Activated naive CD8-positive, alpha-beta T cell treated with anti-CD3 and anti-CD28 coated beads for 36 hours (primary cell): ENCODE measurements at regions not wholly inside any gene's neighbourhood (a gene's known extent, or its start where the extent isn't known, plus 50 kb on each side); places are given as distances from the start of the nearest gene placed in this dataset.

Experiments used
- DNase-seq: peaks from one replicate; pipeline ENCODE4 v3.0.0; 2021
- H3K27ac Mint-ChIP-seq: one replicate; pipeline ENCODE4 v1.8.0; 2022; ENCODE audit warnings: mild to moderate bottlenecking, moderate library complexity, mixed read lengths
- H3K27me3 Mint-ChIP-seq: one replicate; pipeline ENCODE4 v1.8.0; 2022; ENCODE audit warnings: mild to moderate bottlenecking, mixed read lengths
- H3K36me3 Mint-ChIP-seq: one replicate; pipeline ENCODE4 v1.8.0; 2021; ENCODE audit warnings: mild to moderate bottlenecking, mixed read lengths
- H3K4me1 Mint-ChIP-seq: one replicate; pipeline ENCODE4 v1.8.0; 2021; ENCODE audit warnings: mixed read lengths
- H3K4me3 Mint-ChIP-seq: one replicate; pipeline ENCODE4 v1.8.0; 2022; ENCODE audit warnings: mild to moderate bottlenecking, moderate library complexity, mixed read lengths
- H3K9me3 Mint-ChIP-seq: one replicate; pipeline ENCODE4 v1.8.0; 2022; ENCODE audit warnings: mixed read lengths

- Mint-ChIP-seq H3K27ac (no peak overlapping the region), H3K4me3 (no peak overlapping the region), H3K27me3 (no peaks in the 10 kb centered on the region), H3K9me3 (peaks cover 2% of the 10 kb centered on the region), H3K36me3 (no peaks in the 10 kb centered on the region), H3K4me1 (no peaks in the 10 kb centered on the region)
- DNase-seq: no peak
Observed at GRCh38 chr4:126733301-126733700, 899.5 kb upstream of the INTU start.

GRCh38 chr4:126734465-126734864, 898.3 kb upstream of the INTU start:
- no peak for DNase-seq
- no peaks in the 10 kb centered on the region for H3K4me1 Mint-ChIP-seq
- H3K27me3 Mint-ChIP-seq: no peaks in the 10 kb centered on the region
- H3K27ac Mint-ChIP-seq: no peak overlapping the region
- peaks cover 2% of the 10 kb centered on the region for H3K9me3 Mint-ChIP-seq
- no peak overlapping the region for H3K4me3 Mint-ChIP-seq
- H3K36me3 Mint-ChIP-seq: no peaks in the 10 kb centered on the region

DNA sequence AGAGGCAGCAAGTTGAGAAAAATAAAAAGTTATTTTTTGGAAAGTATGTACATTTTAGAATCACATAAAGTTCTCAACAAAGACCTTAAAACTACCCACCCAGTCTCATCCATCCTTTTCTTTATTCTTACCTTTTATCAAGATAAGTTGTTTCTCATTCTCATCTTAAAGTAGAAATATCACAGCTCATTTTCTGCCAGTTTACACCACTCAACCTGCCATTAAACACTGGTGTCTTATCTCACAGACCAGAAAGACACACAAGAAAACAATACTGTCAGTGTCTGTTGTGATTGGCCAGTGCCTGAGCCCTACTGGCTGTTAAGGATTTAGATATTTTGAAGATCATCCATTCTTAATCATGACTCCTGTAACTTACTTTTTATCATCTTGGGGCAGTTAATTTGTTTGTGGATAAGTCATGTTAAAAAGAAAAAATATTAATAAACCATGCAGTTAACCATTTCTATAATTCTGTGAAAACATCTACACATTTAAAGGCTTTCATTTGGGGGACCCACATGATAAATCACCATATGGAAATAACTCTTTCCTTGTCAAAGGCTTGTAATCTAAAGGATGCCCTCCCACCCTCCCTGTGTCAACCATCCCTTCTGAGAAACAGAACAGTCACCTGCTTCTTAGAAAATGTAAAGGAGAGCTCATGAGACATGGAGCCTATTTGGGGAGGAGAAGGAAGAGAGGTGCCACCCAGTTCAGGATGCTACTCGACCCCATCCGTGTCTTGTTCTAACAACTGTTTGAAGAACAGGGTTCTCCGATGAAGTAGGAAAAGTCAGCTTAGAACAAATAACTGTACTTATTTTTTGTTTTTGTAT, 897.2 kb upstream of the INTU start:
- no peak overlapping the region for H3K4me3 Mint-ChIP-seq
- no peaks in the 10 kb centered on the region for H3K27me3 Mint-ChIP-seq
- no peak for DNase-seq
- H3K9me3 Mint-ChIP-seq: peaks cover 2% of the 10 kb centered on the region
- H3K27ac Mint-ChIP-seq: no peak overlapping the region
- H3K36me3 Mint-ChIP-seq: no peaks in the 10 kb centered on the region
- H3K4me1 Mint-ChIP-seq: no peaks in the 10 kb centered on the region

- Mint-ChIP-seq H3K9me3 (peaks cover under 1% of the 10 kb centered on the region), H3K27me3 (no peaks in the 10 kb centered on the region), H3K4me1 (no peaks in the 10 kb centered on the region), H3K4me3 (no peak overlapping the region), H3K27ac (no peak overlapping the region), H3K36me3 (no peaks in the 10 kb centered on the region)
- DNase-seq: no peak
Observed at GRCh38 chr4:126736133-126736518, 896.6 kb upstream of the INTU start.

DNA sequence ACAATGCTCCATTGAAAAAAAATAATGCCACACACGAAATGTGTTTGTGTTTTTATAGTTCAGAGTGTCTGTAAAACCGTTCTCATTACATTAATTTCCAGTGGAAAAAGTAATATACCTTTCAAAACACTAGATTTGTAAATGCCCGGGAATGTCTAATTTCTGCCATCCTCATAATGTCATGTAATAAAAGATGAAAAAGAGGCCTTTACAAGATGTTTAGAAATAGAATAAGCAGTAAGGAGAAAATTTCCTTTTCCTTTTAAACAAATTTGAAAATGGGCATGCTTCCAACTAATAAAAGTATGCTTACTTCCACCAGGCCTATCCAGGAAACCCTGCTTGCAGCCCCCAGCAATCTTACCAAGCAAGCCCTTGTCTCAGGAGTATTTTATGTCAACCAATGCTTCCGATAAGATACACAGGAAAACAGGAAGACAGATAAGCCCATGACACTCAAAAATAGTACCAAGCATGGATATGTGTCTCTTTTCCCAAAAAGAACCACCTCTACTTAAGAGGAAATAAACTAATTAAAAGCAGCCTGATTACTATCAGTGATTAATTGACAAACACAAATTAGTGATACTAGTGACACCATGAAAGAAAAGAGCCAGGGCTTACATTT, 894.7 kb upstream of the INTU start:
- no peaks in the 10 kb centered on the region for H3K27me3 Mint-ChIP-seq
- no peak overlapping the region for H3K27ac Mint-ChIP-seq
- no peak overlapping the region for H3K4me3 Mint-ChIP-seq
- H3K4me1 Mint-ChIP-seq: no peaks in the 10 kb centered on the region
- DNase-seq: no peak
- no peaks in the 10 kb centered on the region for H3K36me3 Mint-ChIP-seq
- no peaks in the 10 kb centered on the region for H3K9me3 Mint-ChIP-seq

DNA sequence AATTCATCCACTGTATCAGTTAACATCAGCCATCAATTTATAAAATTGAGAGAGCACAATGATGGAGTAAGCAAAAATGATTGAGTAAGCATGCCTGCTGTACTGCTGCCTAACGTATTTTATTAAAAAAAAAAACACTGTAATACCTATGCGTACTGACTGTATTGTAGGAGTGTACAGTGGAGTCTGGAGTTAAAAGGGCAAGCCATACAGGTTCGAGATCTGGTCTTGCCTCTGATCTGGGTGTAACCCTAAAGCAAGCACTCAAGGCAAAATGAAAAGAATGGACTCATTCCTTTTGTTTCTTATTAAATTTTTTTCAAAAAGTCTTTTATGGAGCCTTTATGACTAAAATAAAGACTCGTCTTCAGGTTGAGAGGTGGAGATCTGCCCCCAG, 894.2 kb upstream of the INTU start:
- Mint-ChIP-seq H3K36me3 (no peaks in the 10 kb centered on the region), H3K27me3 (no peaks in the 10 kb centered on the region), H3K9me3 (no peaks in the 10 kb centered on the region)

DNA sequence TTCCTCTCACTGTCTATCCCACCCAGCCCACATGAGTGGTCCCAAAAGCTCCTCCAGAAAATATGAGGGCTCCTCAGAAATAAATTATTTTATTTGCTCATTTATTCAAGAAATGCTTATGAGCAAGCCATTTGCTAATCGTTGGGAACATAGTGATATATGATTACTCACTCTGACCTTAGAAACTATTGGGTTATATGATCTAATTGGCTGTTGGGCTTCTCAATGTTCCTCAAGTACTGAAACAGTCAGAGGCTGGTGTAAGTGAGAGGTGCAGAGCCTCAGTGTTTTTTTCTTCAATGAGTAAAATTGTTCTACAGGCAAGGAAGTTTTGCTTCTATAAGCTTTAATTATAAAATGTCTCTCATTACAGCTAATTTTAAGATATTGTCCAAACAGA, 893.8 kb upstream of the INTU start:
- Mint-ChIP-seq H3K4me3 (no peak overlapping the region), H3K9me3 (no peaks in the 10 kb centered on the region), H3K27ac (no peak overlapping the region), H3K27me3 (no peaks in the 10 kb centered on the region), H3K36me3 (no peaks in the 10 kb centered on the region), H3K4me1 (no peaks in the 10 kb centered on the region)
- DNase-seq: no peak

More for the DNA sequence above, 894.2 kb upstream of the INTU start:
- H3K27ac Mint-ChIP-seq: no peak overlapping the region
- no peak overlapping the region for H3K4me3 Mint-ChIP-seq
- no peaks in the 10 kb centered on the region for H3K4me1 Mint-ChIP-seq
- no peak for DNase-seq

- H3K27ac Mint-ChIP-seq: no peak overlapping the region
- no peaks in the 10 kb centered on the region for H3K36me3 Mint-ChIP-seq
- no peaks in the 10 kb centered on the region for H3K27me3 Mint-ChIP-seq
- H3K9me3 Mint-ChIP-seq: peaks cover 3% of the 10 kb centered on the region
- no peak overlapping the region for H3K4me3 Mint-ChIP-seq
- no peaks in the 10 kb centered on the region for H3K4me1 Mint-ChIP-seq
- no peak for DNase-seq
Observed at GRCh38 chr4:126740687-126741086, 892.1 kb upstream of the INTU start.

DNA sequence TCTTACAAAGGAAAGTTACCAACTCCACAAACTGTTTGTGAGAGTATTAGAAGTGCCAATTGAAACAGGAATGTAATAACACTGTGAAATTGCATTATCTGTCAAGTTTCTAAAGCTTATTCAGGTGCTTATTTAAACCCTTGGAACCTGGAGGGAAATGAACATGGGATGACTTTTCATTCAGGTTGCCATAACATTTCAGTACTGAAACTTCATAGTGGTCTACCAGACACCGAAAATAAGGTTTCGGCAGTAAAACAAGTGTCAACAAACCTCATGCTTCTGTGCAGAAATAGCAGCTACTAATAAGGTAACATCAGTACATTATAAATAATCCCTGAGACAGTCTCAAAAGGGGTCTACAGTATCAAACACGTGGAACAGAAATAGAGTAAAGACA, 890.7 kb upstream of the INTU start:
- DNase-seq: no peak
- Mint-ChIP-seq H3K27me3 (no peaks in the 10 kb centered on the region), H3K36me3 (no peaks in the 10 kb centered on the region), H3K9me3 (peaks cover 5% of the 10 kb centered on the region), H3K27ac (no peak overlapping the region), H3K4me1 (no peaks in the 10 kb centered on the region), H3K4me3 (no peak overlapping the region)

GRCh38 chr4:126742885-126743284, 889.9 kb upstream of the INTU start:
- H3K27ac Mint-ChIP-seq: no peak overlapping the region
- no peaks in the 10 kb centered on the region for H3K36me3 Mint-ChIP-seq
- H3K4me1 Mint-ChIP-seq: no peaks in the 10 kb centered on the region
- no peaks in the 10 kb centered on the region for H3K27me3 Mint-ChIP-seq
- H3K9me3 Mint-ChIP-seq: peaks cover 5% of the 10 kb centered on the region
- DNase-seq: no peak
- H3K4me3 Mint-ChIP-seq: no peak overlapping the region

DNA sequence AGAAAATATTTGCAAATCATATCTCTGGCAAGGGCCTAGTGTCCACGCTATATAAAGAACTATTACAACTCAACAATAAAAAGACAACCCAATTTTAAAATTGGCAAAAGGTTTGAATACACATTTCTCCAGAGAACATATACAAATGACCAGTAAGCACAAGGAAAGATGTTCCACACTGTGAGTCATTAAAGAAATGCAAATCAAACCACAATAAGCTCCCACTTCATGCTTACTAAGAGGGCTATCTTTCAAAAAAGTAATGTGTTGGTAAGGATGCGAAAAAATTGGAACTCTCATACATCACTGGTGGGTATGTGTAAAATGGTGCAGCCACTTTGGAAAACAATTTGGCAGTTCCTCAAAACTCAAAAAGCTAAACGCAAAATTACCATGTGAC, 884.0 kb upstream of the INTU start:
- Mint-ChIP-seq H3K27ac (no peak overlapping the region), H3K9me3 (peaks cover 7% of the 10 kb centered on the region), H3K4me1 (no peaks in the 10 kb centered on the region), H3K27me3 (no peaks in the 10 kb centered on the region), H3K36me3 (no peaks in the 10 kb centered on the region), H3K4me3 (no peak overlapping the region)
- DNase-seq: no peak

GRCh38 chr4:126750723-126751122, 882.0 kb upstream of the INTU start:
- H3K4me1 Mint-ChIP-seq: no peaks in the 10 kb centered on the region
- H3K27ac Mint-ChIP-seq: no peak overlapping the region
- H3K9me3 Mint-ChIP-seq: peaks cover 3% of the 10 kb centered on the region
- H3K36me3 Mint-ChIP-seq: no peaks in the 10 kb centered on the region
- no peaks in the 10 kb centered on the region for H3K27me3 Mint-ChIP-seq
- no peak for DNase-seq
- no peak overlapping the region for H3K4me3 Mint-ChIP-seq

- no peak for DNase-seq
- H3K9me3 Mint-ChIP-seq: peaks cover 1% of the 10 kb centered on the region
- H3K4me1 Mint-ChIP-seq: no peaks in the 10 kb centered on the region
- H3K4me3 Mint-ChIP-seq: no peak overlapping the region
- no peak overlapping the region for H3K27ac Mint-ChIP-seq
- no peaks in the 10 kb centered on the region for H3K36me3 Mint-ChIP-seq
- H3K27me3 Mint-ChIP-seq: no peaks in the 10 kb centered on the region
Observed at GRCh38 chr4:126752126-126752525, 880.6 kb upstream of the INTU start.

- H3K4me1 Mint-ChIP-seq: no peaks in the 10 kb centered on the region
- H3K27ac Mint-ChIP-seq: no peak overlapping the region
- peaks cover 1% of the 10 kb centered on the region for H3K9me3 Mint-ChIP-seq
- no peak overlapping the region for H3K4me3 Mint-ChIP-seq
- no peaks in the 10 kb centered on the region for H3K36me3 Mint-ChIP-seq
- no peaks in the 10 kb centered on the region for H3K27me3 Mint-ChIP-seq
- no peak for DNase-seq
Observed at GRCh38 chr4:126752702-126753101, 880.1 kb upstream of the INTU start.

GRCh38 chr4:126753592-126753991, 879.2 kb upstream of the INTU start:
- peaks cover 1% of the 10 kb centered on the region for H3K9me3 Mint-ChIP-seq
- no peaks in the 10 kb centered on the region for H3K27me3 Mint-ChIP-seq
- no peak overlapping the region for H3K27ac Mint-ChIP-seq
- H3K4me1 Mint-ChIP-seq: no peaks in the 10 kb centered on the region
- H3K36me3 Mint-ChIP-seq: no peaks in the 10 kb centered on the region
- no peak overlapping the region for H3K4me3 Mint-ChIP-seq
- no peak for DNase-seq

DNA sequence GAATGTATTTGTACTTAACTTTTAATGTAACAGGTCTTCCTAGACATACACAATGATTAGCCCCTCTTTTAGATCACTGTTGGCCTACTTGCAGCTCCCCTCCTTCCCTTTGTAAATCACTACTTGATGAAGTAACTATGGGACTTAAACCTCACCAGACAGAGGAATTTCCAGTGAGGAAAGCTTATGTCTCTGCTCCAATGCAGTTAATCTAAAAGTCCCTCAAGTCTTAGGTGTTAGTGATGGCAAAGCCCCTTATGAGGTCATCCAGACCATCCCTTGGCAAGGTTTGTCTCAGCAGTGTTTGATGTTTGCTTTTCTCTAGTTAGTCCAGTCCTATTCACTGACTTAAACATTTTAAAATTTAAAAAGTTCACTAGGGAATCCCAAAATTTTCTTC, 877.3 kb upstream of the INTU start:
- DNase-seq: no peak
- Mint-ChIP-seq H3K9me3 (no peaks in the 10 kb centered on the region), H3K4me3 (no peak overlapping the region), H3K27me3 (no peaks in the 10 kb centered on the region), H3K4me1 (no peaks in the 10 kb centered on the region), H3K36me3 (no peaks in the 10 kb centered on the region), H3K27ac (no peak overlapping the region)
